ENCODE measurements at regions not wholly inside any gene's neighbourhood (a gene's known extent, or its start where the extent isn't known, plus 50 kb on each side); places are given as distances from the start of the nearest gene placed in this dataset.

DNA sequence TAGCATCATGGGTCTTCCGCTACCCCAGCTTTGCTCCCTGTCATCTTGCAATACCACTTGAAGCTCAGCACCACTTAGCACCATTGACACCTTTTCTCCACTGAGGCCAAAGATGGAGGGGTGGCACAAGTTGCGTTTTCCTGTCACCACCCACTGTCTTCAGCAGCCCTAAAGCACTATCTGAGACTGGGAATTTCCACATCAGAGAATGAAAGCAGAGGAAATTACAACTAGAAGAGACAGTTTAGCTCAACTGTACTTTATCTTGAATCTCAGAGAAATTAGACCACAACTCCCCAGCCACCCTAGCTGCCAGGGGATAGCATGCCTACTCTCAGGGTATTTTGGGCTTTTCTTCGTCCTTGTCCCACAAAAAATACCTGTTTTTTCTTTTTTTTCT is 111.0 kb downstream of the DDIT4L start:
- Histone ChIP-seq H3K4me1 (ENCODE audit: control insufficient read depth, insufficient read depth, low read length) (no peaks in the 10 kb centered on the region), H3K4me3 (ENCODE audit: low read depth, low read length) (no peak overlapping the region), H3K36me3 (ENCODE audit: control insufficient read depth in 2 of 2, insufficient read depth in 1 of 2, low read length in 2 of 2) (no peaks in the 10 kb centered on the region), H3K27ac (ENCODE audit: extremely low read depth, low read depth, low read length) (no peak overlapping the region), H3K9me3 (ENCODE audit: control insufficient read depth, insufficient read depth, low read depth, low read length) (no peaks in the 10 kb centered on the region)
- TF ChIP-seq RBAK (tag by site-specific recombination; IDR thresholded peaks at IDR 0.05) (no peak), TRIM28 (IDR thresholded peaks at IDR 0.05; ENCODE audit: borderline replicate concordance, low read length) (no peak), ZNF366 (tag by site-specific recombination; conservative IDR thresholded peaks at IDR 0.05) (no peak), ZNF341 (tag by site-specific recombination; IDR thresholded peaks at IDR 0.05; ENCODE audit: low read depth) (no peak), ZNF837 (tag by site-specific recombination; IDR thresholded peaks at IDR 0.05) (no peak), BCL11A (tag by site-specific recombination; IDR thresholded peaks at IDR 0.05; ENCODE audit: low read depth) (no peak)
- TF ChIP-seq, protein P1, sequence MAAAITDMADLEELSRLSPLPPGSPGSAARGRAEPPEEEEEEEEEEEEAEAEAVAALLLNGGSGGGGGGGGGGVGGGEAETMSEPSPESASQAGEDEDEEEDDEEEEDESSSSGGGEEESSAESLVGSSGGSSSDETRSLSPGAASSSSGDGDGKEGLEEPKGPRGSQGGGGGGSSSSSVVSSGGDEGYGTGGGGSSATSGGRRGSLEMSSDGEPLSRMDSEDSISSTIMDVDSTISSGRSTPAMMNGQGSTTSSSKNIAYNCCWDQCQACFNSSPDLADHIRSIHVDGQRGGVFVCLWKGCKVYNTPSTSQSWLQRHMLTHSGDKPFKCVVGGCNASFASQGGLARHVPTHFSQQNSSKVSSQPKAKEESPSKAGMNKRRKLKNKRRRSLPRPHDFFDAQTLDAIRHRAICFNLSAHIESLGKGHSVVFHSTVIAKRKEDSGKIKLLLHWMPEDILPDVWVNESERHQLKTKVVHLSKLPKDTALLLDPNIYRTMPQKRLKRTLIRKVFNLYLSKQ (tag by site-specific recombination; IDR thresholded peaks at IDR 0.05; ENCODE audit: borderline replicate concordance) = no peak
- CTCF ChIA-PET = no interaction called here
- POLR2A ChIA-PET = no interaction called here

DNA sequence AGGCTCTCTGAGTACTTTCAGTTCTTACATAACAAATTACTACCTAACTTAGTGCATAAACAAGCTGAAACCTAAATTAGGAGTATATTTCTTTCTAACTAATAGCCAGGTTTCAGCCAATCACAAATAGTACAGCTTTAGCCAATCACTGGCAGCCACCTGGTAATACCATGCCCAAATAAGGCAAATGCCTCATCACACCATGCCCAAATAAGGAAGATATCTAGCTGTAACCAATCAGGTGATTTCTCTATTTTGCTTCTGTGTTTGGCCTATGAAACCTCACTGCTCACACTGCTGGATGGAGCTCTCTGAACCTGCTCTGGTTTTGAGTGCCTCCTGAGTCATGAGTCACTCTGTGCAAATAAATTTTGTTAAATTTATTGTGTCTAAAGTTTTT is 113.5 kb downstream of the DDIT4L start:
- Histone ChIP-seq H3K9me3 (ENCODE audit: control insufficient read depth, insufficient read depth, low read depth, low read length) (no peaks in the 10 kb centered on the region), H3K4me3 (ENCODE audit: low read depth, low read length) (no peak overlapping the region), H3K4me1 (ENCODE audit: control insufficient read depth, insufficient read depth, low read length) (no peaks in the 10 kb centered on the region), H3K27ac (ENCODE audit: extremely low read depth, low read depth, low read length) (no peak overlapping the region), H3K36me3 (ENCODE audit: control insufficient read depth in 2 of 2, insufficient read depth in 1 of 2, low read length in 2 of 2) (no peaks in the 10 kb centered on the region)
- TF ChIP-seq ZNF292 (tag by site-specific recombination; IDR thresholded peaks at IDR 0.05; ENCODE audit: borderline replicate concordance, low read depth) (no peak), GLIS1 (tag by site-specific recombination; IDR thresholded peaks at IDR 0.05) (no peak), ZFP41 (tag by site-specific recombination; IDR thresholded peaks at IDR 0.05; ENCODE audit: borderline replicate concordance) (no peak), BCL11A (tag by site-specific recombination; IDR thresholded peaks at IDR 0.05; ENCODE audit: low read depth) (no peak), ZNF658 (tag by site-specific recombination; IDR thresholded peaks at IDR 0.05) (no peak), ZBTB17 (tag by site-specific recombination; IDR thresholded peaks at IDR 0.05) (no peak), ZNF23 (tag by site-specific recombination; IDR thresholded peaks at IDR 0.05; ENCODE audit: borderline replicate concordance) (no peak), MYNN (tag by site-specific recombination; IDR thresholded peaks at IDR 0.05; ENCODE audit: borderline replicate concordance) (no peak), GLIS2 (tag by site-specific recombination; IDR thresholded peaks at IDR 0.05) (no peak)
- TF ChIP-seq, protein P2, sequence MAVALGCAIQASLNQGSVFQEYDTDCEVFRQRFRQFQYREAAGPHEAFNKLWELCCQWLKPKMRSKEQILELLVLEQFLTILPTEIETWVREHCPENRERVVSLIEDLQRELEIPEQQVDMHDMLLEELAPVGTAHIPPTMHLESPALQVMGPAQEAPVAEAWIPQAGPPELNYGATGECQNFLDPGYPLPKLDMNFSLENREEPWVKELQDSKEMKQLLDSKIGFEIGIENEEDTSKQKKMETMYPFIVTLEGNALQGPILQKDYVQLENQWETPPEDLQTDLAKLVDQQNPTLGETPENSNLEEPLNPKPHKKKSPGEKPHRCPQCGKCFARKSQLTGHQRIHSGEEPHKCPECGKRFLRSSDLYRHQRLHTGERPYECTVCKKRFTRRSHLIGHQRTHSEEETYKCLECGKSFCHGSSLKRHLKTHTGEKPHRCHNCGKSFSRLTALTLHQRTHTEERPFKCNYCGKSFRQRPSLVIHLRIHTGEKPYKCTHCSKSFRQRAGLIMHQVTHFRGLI (tag by site-specific recombination; IDR thresholded peaks at IDR 0.05) = no peak
- CTCF ChIA-PET = interaction anchor here (2.8 kb wide), 1 partner anchor 16 kb away, joined by 8 read pairs; no protein-coding TSS in a partner anchor
- POLR2A ChIA-PET = no interaction called here

DNA sequence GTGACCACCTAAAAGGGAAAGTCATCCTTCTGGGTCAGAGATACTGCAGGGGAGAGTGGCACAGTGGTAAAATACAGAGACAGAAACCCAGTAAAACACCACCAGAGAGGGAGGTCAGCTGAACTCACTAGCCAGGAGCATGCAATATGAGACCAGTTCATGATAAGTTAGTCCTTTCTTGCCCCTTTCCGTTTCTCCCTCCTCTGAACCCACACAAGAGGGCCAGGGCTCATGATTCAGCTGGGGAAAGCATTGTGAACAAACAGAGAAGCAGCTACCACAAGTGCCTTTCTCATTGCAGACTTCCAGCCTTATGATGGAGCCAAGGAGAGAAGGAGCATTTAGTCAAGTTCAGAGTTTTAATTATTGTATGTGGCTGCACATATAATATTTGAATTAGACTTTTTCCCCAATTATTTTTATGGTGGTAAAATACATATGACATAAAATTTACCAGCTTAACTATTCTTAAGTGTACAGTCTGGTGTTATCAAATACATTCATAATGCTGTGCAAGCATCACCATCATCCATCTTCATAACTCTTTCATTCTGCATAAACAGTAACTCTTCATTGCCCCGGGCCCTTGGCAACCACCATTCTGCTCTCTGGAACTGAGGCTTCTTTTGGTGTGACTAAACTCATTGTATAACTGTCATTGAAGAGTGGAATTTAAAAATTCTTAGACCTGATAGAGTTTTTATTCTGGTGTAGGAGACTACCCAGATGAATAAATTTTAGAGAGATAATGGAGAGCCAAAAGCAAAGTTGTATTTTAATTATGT is 114.6 kb downstream of the DDIT4L start:
- no peaks in the 10 kb centered on the region for H3K9me3 ChIP-seq (ENCODE audit: control insufficient read depth, insufficient read depth, low read depth, low read length)
- H3K4me1 ChIP-seq (ENCODE audit: control insufficient read depth, insufficient read depth, low read length) = no peaks in the 10 kb centered on the region
- no peak overlapping the region for H3K4me3 ChIP-seq (ENCODE audit: low read depth, low read length)
- TF ChIP-seq SP3 (tag by site-specific recombination; IDR thresholded peaks at IDR 0.05) (no peak), ZNF394 (tag by site-specific recombination; IDR thresholded peaks at IDR 0.05; ENCODE audit: borderline replicate concordance) (no peak), ZNF629 (tag by site-specific recombination; IDR thresholded peaks at IDR 0.05) (no peak)
- ChIA-PET POLR2A (no interaction called here), CTCF (interaction anchor here (2.8 kb wide), 1 partner anchor 17 kb away, joined by 8 read pairs; no protein-coding TSS in a partner anchor)
- no peak overlapping the region for H3K27ac ChIP-seq (ENCODE audit: extremely low read depth, low read depth, low read length)
- H3K36me3 ChIP-seq (ENCODE audit: control insufficient read depth in 2 of 2, insufficient read depth in 1 of 2, low read length in 2 of 2) = no peaks in the 10 kb centered on the region

Data from HEK293 (cell line).